Gastroesophageal sphincter (tissue), 3 donors: ENCODE measurements at regions not wholly inside any gene's neighbourhood (a gene's known extent, or its start where the extent isn't known, plus 50 kb on each side); places are given as distances from the start of the nearest gene placed in this dataset.

Experiments
- POLR2AphosphoS5 ChIP-seq: sonication (generic); formaldehyde crosslinking; IDR thresholded peaks from one replicate; pipeline ENCODE4 v1.6.1; 2017; ENCODE audit warnings: antibody characterized with exemption
- TF ChIP-seq, protein P1 (sequence below), 4 experiments: fragments of 200-600 bp in 2 of 4; fragments of 450-650 bp in 2 of 4; sonication (generic) in 1 of 4; IDR thresholded peaks; one replicate each; pipeline ENCODE4 v1.5.1; 2017 to 2019; ENCODE audit warnings: antibody characterized with exemption in 4 of 4, mild to moderate bottlenecking in 2 of 4, moderate library complexity in 2 of 4

DNA sequence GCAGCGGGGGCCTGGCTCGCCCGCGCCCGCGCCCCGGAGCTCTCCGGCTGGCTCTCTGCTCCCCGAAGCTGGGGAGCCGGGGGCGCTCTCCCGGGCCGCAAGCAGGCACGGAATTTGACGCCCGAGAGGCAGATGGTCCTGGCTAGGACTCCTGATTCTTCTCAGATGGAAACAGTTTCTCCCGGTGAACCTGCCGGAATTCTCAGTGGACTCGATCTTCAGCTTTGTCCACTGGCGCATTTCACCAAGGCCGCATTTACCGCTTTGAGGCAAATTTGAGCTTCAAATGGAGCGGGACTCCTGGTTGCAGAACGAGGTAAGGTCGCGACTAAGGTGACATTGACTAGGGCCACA lies 305.7 kb upstream of the KCNN2 start:
- no peak for TF ChIP-seq POLR2AphosphoS5
- TF ChIP-seq, protein P1, sequence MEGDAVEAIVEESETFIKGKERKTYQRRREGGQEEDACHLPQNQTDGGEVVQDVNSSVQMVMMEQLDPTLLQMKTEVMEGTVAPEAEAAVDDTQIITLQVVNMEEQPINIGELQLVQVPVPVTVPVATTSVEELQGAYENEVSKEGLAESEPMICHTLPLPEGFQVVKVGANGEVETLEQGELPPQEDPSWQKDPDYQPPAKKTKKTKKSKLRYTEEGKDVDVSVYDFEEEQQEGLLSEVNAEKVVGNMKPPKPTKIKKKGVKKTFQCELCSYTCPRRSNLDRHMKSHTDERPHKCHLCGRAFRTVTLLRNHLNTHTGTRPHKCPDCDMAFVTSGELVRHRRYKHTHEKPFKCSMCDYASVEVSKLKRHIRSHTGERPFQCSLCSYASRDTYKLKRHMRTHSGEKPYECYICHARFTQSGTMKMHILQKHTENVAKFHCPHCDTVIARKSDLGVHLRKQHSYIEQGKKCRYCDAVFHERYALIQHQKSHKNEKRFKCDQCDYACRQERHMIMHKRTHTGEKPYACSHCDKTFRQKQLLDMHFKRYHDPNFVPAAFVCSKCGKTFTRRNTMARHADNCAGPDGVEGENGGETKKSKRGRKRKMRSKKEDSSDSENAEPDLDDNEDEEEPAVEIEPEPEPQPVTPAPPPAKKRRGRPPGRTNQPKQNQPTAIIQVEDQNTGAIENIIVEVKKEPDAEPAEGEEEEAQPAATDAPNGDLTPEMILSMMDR (IDR thresholded peaks at IDR 0.05): peak in 1 of 4 experiments; percentile 6
